ENCODE measurements at regions not wholly inside any gene's neighbourhood (a gene's known extent, or its start where the extent isn't known, plus 50 kb on each side); places are given as distances from the start of the nearest gene placed in this dataset.
"Not testable (repeated sequence)": the region's sequence is repeated elsewhere in the genome, so short reads cannot be mapped to it uniquely, and the experiment has no call there.

DNA sequence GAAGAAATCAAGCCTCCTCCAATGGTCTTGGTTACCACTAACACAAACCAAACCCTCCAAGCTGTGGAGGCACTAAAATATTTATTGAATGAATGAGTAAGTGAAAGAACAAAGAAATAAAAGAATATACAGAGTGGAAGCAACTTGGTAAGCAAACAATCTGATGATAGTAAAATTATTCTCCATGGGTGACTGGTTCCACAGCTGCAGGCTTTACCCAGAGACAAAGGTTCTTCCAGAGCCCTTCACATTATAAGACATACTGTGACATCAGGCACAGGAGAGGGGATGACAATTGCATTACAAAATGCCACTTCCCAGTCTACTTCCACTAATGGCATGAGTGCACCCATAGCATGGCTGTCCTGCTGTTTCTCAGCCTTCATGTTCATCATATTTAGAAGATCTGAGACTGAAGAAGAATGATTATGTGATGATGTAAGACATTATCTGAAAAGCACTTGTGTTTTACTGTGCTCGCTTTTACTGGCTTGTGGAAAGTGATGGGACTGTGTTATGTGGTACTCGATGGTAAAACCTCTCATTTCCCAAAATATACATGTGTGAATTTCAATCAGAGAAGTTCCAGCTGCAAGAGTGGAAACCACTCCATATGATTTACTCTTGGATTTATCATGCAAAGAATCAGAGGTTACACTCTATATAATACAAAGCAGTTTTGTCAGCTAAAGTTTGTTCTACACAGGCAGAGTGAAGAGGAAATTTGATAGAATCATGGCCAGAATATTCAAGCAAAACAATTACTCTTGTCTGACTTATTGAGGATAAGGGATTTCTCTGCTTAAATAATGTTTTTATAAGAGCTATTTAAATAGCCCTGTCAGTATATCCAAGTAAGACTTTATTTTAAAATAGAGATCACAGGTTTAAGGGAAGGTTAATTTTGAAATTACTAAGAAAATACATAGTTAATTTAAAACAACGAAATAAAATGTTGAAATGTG is 220.2 kb upstream of the NBEA start:
- DNase-seq (ENCODE audit: low read depth in 2 of 3, low spot score in 2 of 3): no peak

- DNase-seq (ENCODE audit: low read depth in 2 of 3, low spot score in 2 of 3): no peak
These were observed 219.1 kb upstream of the NBEA start for GRCh38 chr13:34722922-34723321.

DNA sequence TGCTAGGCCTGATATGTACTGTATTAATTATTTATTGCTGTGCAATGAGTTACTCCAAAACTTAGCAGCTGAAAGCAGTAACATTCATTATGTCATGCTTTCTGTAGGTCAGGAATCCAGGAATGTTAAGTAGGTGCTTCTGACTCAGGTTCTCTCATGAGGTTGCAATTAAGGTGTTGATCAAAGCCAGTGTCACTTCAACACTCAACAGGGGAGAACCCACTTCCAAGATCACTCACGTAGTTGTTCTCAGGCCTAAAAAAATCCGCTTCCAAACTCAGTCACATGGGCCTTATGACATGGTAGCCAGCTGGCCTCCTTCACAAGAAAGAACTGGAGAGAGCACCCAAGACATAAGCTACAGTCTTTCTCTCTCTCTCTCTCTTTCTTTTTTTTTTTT is 211.1 kb upstream of the NBEA start:
- no peak for DNase-seq (ENCODE audit: low read depth in 2 of 3, low spot score in 2 of 3)

GRCh38 chr13:34731486-34731885 is 210.6 kb upstream of the NBEA start:
- no peak for DNase-seq (ENCODE audit: low read depth in 2 of 3, low spot score in 2 of 3)

DNA sequence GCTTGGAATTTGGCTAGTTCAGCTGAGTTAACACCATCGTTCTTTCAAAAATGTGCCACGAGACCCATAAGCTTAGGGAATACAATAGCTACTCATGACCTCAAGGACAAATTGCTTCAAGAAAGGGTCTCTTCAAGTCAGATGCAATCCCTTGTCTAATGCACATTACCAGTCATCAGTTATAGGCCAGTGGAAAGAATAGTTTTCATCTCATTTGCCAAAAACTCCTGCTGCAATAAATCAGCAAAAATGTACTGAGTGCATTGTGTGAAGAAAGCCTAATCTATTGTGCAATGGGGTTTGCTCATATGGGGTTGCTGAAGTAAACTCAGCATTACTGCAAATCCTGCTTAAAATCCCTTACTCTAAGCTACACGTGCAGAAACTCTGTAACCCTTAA is 208.3 kb upstream of the NBEA start:
- DNase-seq (ENCODE audit: low read depth in 2 of 3, low spot score in 2 of 3): no peak

DNA sequence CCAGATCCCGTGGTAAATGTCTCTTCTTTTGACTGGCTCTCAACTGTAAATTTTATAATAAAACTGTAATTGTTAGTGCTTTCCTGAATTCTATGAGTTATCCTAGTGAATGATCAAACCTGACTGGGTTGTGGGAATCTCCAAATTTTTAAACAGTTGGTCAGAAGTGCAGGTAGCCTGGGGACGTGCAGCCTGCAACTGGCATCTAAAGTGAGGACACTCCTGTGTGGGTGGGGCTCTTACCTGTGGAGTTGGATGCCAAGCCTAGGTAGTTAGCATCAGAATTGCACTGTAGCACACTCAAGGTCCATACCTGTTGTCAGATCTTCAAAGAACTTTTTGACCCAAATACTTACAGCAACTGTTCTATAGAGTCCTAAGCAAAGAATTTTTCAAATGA is 207.1 kb upstream of the NBEA start:
- no peak for DNase-seq (ENCODE audit: low read depth in 2 of 3, low spot score in 2 of 3)

GRCh38 chr13:34738254-34738992 is 203.6 kb upstream of the NBEA start:
- DNase-seq (ENCODE audit: low read depth in 2 of 3, low spot score in 2 of 3): no peak

DNA sequence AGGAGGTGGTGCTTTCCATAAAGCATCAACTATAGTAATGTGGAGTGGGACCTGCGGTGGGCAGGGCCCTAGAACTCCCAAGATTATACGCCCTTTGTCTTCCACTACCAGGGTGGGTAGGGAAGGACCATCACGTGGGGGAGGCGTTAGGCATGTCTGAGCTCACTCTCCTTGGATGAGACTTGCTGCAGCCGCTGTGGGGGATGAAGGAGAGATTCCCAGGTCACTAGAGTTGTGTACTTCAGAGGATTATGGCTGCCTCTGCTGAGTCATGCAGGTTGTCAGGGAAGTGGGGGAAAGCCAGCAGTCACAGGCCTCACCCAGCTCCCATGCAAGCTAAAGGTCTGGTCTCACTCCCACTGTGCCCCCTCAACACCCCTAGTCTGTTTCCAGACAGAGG is 195.0 kb upstream of the NBEA start:
- not testable (repeated sequence) for DNase-seq (ENCODE audit: low read depth in 2 of 3, low spot score in 2 of 3)

- DNase-seq (ENCODE audit: low read depth in 2 of 3, low spot score in 2 of 3): no peak
These were observed 194.6 kb upstream of the NBEA start for GRCh38 chr13:34747507-34747906.

DNA sequence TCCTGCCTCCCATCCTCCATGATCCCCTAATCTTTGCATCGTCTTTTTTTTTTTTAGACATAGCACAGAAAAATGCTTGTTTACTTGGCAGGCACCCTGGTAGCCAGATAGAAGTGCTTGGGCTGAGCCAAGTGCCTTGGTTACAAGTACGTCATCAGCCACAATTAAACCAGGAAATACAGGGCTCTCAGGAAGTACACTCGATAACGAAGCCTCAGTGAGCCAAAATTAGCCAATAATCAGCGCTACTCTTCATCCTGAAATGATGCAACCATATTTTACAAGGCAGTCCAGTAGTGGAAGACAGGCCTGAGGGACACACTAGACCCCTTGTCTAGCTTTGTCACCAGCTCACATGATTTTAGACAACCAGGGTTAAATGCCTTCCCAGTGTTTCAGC is 194.0 kb upstream of the NBEA start:
- DNase-seq (ENCODE audit: low read depth in 2 of 3, low spot score in 2 of 3): no peak

DNA sequence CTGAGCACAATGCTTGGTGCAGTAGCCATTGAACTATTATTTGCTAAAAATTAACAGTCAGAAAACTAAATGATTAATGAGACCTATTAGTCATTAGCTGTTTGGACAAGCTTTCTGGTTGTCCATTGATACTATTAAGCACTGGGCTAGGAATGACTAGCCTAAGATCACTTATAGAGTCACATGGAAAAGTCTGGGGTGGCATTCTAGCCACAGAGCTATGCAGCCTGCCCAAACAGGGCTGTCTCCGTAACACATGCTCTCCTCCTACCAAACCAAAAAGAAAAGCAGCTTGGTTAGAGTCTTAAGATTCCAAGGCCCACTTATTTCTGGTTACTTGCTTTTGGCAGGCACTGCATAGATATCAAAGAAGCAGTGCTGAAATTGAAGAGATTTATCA is 193.5 kb upstream of the NBEA start:
- no peak for DNase-seq (ENCODE audit: low read depth in 2 of 3, low spot score in 2 of 3)

DNA sequence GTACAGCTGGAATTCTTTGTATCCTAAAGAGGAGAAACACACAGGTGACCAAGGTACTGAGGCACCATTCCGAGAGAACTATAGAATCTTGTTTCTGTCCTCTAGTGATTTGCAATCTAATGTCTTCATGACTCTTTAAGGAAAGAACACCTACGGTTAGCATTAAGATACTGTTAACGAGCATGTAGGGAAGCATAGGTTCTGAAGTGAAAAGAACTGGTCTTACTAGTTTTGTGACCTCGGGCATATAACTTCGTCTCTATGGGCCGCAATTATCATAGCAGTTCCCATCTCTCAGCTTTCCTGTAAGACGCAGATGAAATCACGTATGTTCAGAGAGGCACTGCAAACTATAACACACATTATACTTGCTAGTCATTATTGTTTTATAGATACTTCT is 193.0 kb upstream of the NBEA start:
- no peak for DNase-seq (ENCODE audit: low read depth in 2 of 3, low spot score in 2 of 3)

GRCh38 chr13:34750078-34750931 is 191.8 kb upstream of the NBEA start:
- DNase-seq (ENCODE audit: low read depth in 2 of 3, low spot score in 2 of 3): no peak

- DNase-seq (ENCODE audit: low read depth in 2 of 3, low spot score in 2 of 3): no peak
These were observed 191.0 kb upstream of the NBEA start for GRCh38 chr13:34751044-34751443.

DNA sequence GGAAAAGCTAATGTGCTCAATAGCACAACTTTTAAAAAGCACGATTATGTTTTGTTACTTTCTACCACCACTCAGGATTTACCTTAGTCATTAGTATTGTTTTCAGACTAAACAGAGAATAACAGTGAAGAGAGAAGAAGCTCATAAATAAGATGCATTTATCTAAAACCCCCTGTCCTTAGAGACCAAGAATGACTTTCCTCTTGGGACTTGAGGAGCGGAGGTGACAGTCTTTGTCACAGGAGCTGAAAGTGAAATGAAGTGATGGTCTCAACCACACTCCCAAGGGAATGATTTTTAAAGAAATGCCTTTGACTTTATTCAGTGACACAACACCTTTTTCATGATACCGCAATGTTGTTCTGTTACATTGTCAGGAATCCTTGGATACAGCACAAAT is 190.6 kb upstream of the NBEA start:
- no peak for DNase-seq (ENCODE audit: low read depth in 2 of 3, low spot score in 2 of 3)

DNA sequence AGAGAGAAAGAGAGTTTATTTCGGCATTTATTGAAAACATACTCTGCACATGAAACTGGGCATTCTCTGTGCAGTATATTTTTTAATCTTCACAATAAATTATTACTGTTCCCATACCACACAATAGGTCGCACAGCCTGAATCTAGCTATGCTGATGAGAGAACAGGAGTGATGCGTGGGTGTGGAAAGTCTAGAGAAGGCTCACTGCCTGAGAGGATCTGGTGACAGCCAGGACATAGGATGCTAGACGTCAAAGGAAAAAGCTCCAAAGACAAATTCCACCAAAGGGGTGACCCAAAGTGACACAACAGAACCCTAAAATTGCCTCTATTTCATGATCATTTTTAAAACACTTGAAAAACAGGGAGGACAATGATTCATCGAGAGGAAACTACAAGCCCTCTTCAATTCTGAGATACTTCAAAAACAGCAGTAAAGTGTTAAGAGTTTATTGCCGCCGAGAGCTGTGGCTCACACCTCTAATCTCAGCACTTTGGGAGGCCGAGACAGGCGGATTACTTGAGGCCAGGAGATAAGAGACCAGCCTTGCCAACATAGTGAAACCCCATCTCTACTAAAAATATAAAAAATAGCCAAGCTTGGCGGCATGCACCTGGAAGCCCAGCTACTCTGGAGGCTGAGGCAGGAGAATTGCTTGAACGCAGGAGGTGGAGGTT is 189.6 kb upstream of the NBEA start:
- no peak for DNase-seq (ENCODE audit: low read depth in 2 of 3, low spot score in 2 of 3)

DNA sequence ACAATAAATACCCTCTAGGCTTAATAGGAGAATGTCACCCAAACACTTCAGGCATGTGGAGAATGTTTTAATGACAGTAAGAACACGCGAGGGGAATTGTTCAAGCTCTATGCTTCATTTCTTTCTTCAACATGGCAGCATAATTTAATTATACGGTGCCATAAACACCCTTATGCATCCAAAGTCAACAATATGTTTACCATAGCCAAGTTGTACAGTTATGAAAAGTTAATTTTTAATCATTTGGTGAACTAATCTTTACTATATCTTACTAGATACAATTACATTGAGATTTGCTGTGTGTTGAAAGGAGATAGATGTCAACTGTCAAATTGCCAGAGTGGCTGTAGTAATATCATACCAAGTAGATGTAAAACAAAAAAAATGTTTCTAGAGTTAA is 185.9 kb upstream of the NBEA start:
- no peak for DNase-seq (ENCODE audit: low read depth in 2 of 3, low spot score in 2 of 3)

GRCh38 chr13:34756572-34756971 is 185.5 kb upstream of the NBEA start:
- no peak for DNase-seq (ENCODE audit: low read depth in 2 of 3, low spot score in 2 of 3)

DNA sequence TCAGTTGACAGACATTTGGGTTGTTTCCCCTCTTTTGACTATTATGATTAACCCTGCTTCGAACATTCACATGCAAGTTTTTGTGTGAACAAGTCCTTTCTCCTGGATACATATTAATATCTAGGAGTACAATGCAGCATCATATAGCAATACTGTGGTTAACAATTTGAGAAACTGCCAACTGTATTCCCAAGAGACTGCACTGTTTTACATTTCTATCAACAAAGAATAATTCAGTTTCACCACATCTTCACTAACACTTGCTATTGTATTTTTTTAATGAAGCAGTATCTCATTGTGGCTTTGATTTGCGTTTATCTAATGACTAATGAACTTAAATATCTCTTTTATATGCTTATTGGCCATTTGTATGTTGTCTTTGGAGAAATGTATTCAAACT is 184.6 kb upstream of the NBEA start:
- DNase-seq (ENCODE audit: low read depth in 2 of 3, low spot score in 2 of 3): no peak

DNA sequence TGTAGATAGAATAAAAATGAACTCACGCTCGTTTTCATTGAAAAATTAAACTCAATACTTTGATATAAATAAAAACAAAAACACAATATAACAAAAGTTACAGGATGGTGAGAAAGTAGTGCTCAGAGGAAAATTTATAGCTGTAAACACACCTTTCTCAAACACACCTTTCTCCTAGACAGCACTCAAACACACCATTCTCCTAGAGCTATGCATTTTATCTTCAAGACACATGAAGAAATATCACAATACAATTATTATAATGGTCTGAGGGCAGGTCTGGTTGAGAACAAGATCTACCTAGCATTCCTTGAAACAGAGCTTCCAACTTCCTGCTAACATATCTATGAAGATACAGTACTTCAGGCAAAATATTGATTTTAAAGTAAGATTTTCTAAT is 183.4 kb upstream of the NBEA start:
- no peak for DNase-seq (ENCODE audit: low read depth in 2 of 3, low spot score in 2 of 3)

GRCh38 chr13:34762312-34762711 is 179.8 kb upstream of the NBEA start:
- DNase-seq (ENCODE audit: low read depth in 2 of 3, low spot score in 2 of 3): no peak

Data from activated CD8-positive, alpha-beta memory T cell treated with anti-CD3 and anti-CD28 coated beads for 48 hours (primary cell).